Kidney (tissue), 13 donors: ENCODE measurements at regions not wholly inside any gene's neighbourhood (a gene's known extent, or its start where the extent isn't known, plus 50 kb on each side); places are given as distances from the start of the nearest gene placed in this dataset.
"Not testable (repeated sequence)": the region's sequence is repeated elsewhere in the genome, so short reads cannot be mapped to it uniquely, and the experiment has no call there.

Source experiments
- DNase-seq, 5 donors: peaks; one replicate each; pipeline ENCODE4 v3.0.0-alpha.2; 2013 to 2020
- FAIRE-seq: peaks from 2 replicates; lab custom pipeline; 2012; peaks lifted over from hg19 to GRCh38; lab: Jason Lieb, UNC
- H3K27ac ChIP-seq, 2 donors: one replicate each; pipeline ENCODE4 v1.7.0; 2013; ENCODE audit warnings: low read depth in 2 of 2, low read length in 2 of 2, inconsistent platforms in 1 of 2
- H3K27me3 ChIP-seq: one replicate; pipeline ENCODE4 v1.7.1; 2013; ENCODE audit warnings: low read length, inconsistent platforms; ENCODE audit not compliant: control insufficient read depth, insufficient read depth
- H3K36me3 ChIP-seq, 3 donors: one replicate each; pipeline versions ENCODE4 v1.7.0 to v1.7.1; 2013; ENCODE audit warnings: low read length in 3 of 3, control low read depth in 1 of 3, inconsistent platforms in 1 of 3; ENCODE audit not compliant: insufficient read depth in 3 of 3, control insufficient read depth in 2 of 3
- H3K4me1 ChIP-seq, 3 donors: one replicate each; pipeline versions ENCODE4 v1.7.0 to v1.7.1; 2013; ENCODE audit warnings: low read length in 3 of 3, inconsistent platforms in 1 of 3, low read depth in 1 of 3; ENCODE audit not compliant: control insufficient read depth in 2 of 3, insufficient read depth in 2 of 3
- H3K4me3 ChIP-seq, 3 donors: one replicate each; pipeline versions ENCODE4 v1.7.0 to v1.8.1; 2013; ENCODE audit warnings: low read length in 3 of 3, control low read depth in 1 of 3, inconsistent platforms in 1 of 3
- H3K9ac ChIP-seq, 3 donors: one replicate each; pipeline versions ENCODE4 v1.7.0 to v1.7.1; 2013; ENCODE audit warnings: low read length in 3 of 3, control low read depth in 1 of 3, inconsistent platforms in 1 of 3
- H3K9me3 ChIP-seq, 3 donors: one replicate each; pipeline versions ENCODE4 v1.7.0 to v1.7.1; 2013; ENCODE audit warnings: low read length in 3 of 3, control low read depth in 1 of 3, inconsistent platforms in 1 of 3; ENCODE audit not compliant: control insufficient read depth in 2 of 3, insufficient read depth in 1 of 3
- intact Hi-C: fragments of 100-400 bp; cut with DNase I; formaldehyde crosslinking; loops from one replicate; pipeline ENCODE4 v1.11.1; 2022
- TF ChIP-seq, protein P1 (sequence below): IDR thresholded peaks from 3 replicates; pipeline ENCODE4 v1.5.1; 2012; ENCODE audit warnings: mild to moderate bottlenecking, moderate library complexity, borderline replicate concordance; ENCODE audit not compliant: insufficient read depth; ENCODE audit errors: extremely low read depth
- donor health status: control.
- donor health status: control.
- donor health status: control.
- donor health status: control.
- donor health status: control.
- donor health status: DM: yes; HTN: yes; CAD: no.
- donor health status: Normal renal cell carcinoma (clear cell type).

DNA sequence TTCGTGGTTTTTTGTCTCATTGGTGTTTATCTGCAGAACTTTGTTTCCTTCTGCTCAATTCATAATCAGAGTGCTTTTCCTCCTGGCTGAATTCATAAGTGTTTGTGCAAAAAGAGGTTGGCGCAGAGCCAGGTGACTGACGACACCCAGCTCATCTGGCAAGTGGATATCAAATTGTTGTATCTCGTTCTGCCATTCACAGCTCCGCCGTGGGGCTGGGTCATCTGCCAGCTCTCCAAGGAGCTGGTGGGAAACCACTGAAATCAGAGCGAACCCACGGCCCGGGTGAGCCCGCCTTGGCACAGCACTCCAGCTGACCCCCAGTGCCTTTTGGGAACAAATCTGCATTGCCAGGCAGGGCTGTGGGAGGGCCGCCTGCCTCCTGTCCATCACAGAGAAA, 110.7 kb upstream of the DRD5 start:
- H3K9me3 ChIP-seq, FAIRE-seq, H3K36me3 ChIP-seq, H3K9ac ChIP-seq, intact Hi-C loops, H3K4me1 ChIP-seq, H3K4me3 ChIP-seq, H3K27ac ChIP-seq, DNase-seq, H3K27me3 ChIP-seq: not testable (repeated sequence)

DNA sequence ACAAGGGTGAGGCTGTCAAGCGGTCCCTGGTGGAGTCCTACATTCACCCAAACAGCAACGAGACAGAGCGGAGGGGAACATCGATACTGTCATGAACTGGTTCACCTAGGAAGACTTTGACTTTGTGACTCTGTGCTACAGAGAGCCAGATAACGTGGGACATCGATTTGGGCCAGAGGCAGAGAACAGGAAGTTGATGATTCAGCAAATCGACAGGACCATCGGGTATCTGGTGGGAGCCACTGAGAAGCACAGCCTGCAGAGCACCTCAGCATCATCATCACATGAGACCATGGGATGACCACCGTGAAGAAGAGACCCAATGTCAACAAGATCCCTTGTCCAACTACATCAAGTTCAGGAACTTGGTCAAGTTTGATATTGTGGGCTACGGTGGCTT, 104.1 kb upstream of the DRD5 start:
- H3K36me3 ChIP-seq, intact Hi-C loops, H3K4me3 ChIP-seq, DNase-seq, H3K27ac ChIP-seq, H3K27me3 ChIP-seq, H3K4me1 ChIP-seq, FAIRE-seq, H3K9ac ChIP-seq, H3K9me3 ChIP-seq: not testable (repeated sequence)

DNA sequence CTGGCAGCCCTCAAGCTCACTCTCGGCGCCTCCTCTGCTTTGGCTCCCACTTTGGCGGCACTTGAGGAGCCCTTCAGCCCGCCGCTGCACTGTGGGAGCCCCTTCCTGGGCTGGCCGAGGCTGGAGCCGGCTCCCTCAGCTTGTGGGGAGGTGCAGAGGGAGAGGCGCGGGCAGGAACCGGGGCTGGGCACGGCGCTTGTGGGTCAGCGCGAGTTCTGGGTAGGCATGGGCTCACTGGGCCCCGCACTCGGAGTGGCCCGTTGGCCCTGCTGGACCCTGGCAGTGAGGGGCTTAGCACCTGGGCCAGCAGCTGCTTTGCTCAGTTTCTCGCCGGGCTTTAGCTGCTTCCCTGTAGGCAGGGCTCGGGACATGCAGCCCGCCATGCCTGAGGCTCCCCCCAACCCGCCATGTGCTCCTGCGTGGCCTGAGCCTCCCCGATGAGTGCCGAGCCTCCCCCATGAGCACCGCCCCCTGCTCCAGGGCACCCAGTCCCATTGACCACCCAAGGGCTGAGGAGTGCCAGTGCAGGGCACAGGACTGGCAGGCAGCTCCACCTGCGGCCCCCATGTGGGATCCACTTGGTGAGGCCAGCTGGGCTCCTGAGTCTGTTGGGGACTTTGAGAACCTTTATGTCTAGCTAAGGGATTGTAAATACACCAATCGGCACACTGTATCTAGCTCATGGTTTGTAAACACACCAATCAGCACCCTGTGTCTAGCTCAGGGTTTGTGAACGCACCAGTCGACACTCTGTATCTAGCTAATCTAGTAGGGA, 101.5 kb upstream of the DRD5 start:
- no peak for DNase-seq
- Histone ChIP-seq H3K36me3 (no peaks in the 10 kb centered on the region), H3K27ac (no peak overlapping the region), H3K4me3 (no peak overlapping the region), H3K27me3 (no peaks in the 10 kb centered on the region), H3K9ac (no peak overlapping the region), H3K4me1 (no peaks in the 10 kb centered on the region), H3K9me3 (no peaks in the 10 kb centered on the region)
- intact Hi-C loops: no loop called here
- TF ChIP-seq, protein P1, sequence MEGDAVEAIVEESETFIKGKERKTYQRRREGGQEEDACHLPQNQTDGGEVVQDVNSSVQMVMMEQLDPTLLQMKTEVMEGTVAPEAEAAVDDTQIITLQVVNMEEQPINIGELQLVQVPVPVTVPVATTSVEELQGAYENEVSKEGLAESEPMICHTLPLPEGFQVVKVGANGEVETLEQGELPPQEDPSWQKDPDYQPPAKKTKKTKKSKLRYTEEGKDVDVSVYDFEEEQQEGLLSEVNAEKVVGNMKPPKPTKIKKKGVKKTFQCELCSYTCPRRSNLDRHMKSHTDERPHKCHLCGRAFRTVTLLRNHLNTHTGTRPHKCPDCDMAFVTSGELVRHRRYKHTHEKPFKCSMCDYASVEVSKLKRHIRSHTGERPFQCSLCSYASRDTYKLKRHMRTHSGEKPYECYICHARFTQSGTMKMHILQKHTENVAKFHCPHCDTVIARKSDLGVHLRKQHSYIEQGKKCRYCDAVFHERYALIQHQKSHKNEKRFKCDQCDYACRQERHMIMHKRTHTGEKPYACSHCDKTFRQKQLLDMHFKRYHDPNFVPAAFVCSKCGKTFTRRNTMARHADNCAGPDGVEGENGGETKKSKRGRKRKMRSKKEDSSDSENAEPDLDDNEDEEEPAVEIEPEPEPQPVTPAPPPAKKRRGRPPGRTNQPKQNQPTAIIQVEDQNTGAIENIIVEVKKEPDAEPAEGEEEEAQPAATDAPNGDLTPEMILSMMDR: no peak
- FAIRE-seq: no peak

DNA sequence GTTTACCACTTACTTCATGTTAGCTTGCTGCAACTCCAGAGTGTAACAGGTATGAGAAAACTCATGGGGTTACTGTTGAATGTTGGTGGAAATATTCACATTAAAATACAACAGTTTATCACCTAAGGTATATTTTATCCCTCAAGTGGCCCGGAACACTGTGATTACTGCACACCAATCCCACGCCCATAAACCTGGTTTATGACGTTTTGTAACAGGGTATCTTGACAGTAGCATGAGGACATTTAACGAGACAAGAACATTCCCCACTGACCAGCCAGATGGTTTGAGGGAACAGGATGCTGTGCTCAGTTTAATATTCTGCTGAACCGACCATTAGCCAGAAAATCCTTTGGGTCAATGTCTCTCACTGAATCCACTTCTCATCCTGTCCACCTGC, 98.3 kb upstream of the DRD5 start:
- not testable (repeated sequence) for FAIRE-seq, H3K36me3 ChIP-seq

DNA sequence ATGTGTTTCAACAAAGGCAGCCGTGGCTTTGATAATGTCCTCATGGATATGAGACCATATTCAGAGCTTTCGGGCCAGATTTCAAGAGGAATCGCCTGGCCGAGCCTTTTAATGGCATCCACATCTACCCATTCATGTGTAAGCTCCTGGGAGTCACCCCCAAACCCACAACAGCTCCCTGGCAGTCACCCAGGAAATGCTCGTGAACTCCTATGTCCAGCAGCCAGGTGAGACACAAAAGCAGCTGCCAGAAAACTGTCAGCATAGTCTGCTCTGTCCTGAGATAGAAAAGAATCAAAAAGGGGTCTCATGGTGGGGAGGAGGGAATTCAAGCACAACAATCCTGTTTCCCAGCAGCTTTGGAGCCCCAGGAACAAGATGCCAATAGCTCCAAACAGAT, 96.4 kb upstream of the DRD5 start:
- H3K4me1 ChIP-seq, FAIRE-seq, H3K9me3 ChIP-seq, intact Hi-C loops, H3K36me3 ChIP-seq, DNase-seq, H3K9ac ChIP-seq, H3K27ac ChIP-seq, H3K4me3 ChIP-seq, H3K27me3 ChIP-seq: not testable (repeated sequence)

More for the DNA sequence above, 98.3 kb upstream of the DRD5 start:
- intact Hi-C loops, H3K27me3 ChIP-seq, H3K27ac ChIP-seq, H3K4me3 ChIP-seq, H3K4me1 ChIP-seq, H3K9me3 ChIP-seq, DNase-seq, H3K9ac ChIP-seq: not testable (repeated sequence)
